IPS DF 6.9 (cell line): ENCODE measurements at regions not wholly inside any gene's neighbourhood (a gene's known extent, or its start where the extent isn't known, plus 50 kb on each side); places are given as distances from the start of the nearest gene placed in this dataset.
"Not testable (repeated sequence)": the region's sequence is repeated elsewhere in the genome, so short reads cannot be mapped to it uniquely, and the experiment has no call there.

ENCODE experiments used
- DNase-seq: peaks from one replicate; pipeline ENCODE4 v3.0.0-alpha.2; 2013; ENCODE audit warnings: low read depth, low spot score
- H3K27ac ChIP-seq: one replicate; pipeline ENCODE4 v1.5.1; 2013; ENCODE audit warnings: low read length, control low read depth
- H3K27me3 ChIP-seq: 2 replicates; pipeline ENCODE4 v1.6.1; 2013; ENCODE audit warnings: mild to moderate bottlenecking, low read length; ENCODE audit not compliant: control insufficient read depth, insufficient read depth
- H3K36me3 ChIP-seq: 2 replicates; pipeline ENCODE4 v1.6.1; 2013; ENCODE audit warnings: low read length; ENCODE audit not compliant: control insufficient read depth, insufficient read depth
- H3K4me1 ChIP-seq: 2 replicates; pipeline ENCODE4 v1.6.1; 2013; ENCODE audit warnings: low read length; ENCODE audit not compliant: control insufficient read depth, insufficient read depth
- H3K4me3 ChIP-seq: 2 replicates; pipeline ENCODE4 v1.5.1; 2013; ENCODE audit warnings: mild to moderate bottlenecking, low read length
- H3K9me3 ChIP-seq: 2 replicates; pipeline ENCODE4 v1.6.1; 2013; ENCODE audit warnings: low read length, inconsistent platforms; ENCODE audit not compliant: control insufficient read depth, insufficient read depth
- WGBS: extraction: QIAGEN DNeasy Blood & Tissue Kit; methylation state at CpG from one replicate; pipeline ENCODE4 v1.1.7; 2013; ENCODE audit warnings: mixed read lengths, missing lambda C conversion rate; ENCODE audit not compliant: insufficient read length, insufficient coverage; 5-methylcytosine and 5-hydroxymethylcytosine counted together

DNA sequence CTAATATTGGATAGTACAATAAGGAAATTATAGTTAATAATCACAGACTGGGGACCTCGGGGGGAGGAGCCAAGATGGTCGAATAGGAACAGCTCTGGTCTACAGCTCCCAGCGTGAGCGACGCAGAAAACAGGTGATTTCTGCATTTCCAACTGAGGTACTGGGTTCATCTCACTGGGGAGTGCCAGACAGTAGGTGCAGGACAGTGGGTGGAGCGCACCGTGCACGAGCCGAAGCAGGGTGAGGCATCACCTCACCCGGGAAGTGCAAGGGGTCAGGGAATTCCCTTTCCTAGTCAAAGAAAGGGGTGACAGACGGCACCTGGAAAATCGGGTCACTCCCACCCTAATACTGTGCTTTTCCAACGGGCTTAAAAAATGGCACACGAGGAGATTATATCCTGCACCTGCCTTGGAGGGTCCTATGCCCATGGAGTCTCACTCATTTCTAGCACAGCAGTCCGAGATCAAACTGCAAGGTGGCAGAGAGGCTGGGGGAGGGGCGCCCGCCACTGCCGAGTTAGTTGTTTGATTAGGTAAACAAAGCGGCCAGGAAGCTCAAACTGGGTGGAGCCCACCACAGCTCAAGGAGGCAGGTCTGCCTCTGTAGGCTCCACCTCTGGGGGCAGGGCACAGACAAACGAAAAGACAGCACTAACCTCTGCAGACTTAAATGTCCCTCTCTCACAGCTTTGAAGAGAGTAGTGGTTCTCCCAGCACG is 138.8 kb upstream of the BCL9 start:
- H3K9me3 ChIP-seq, H3K4me1 ChIP-seq, H3K36me3 ChIP-seq, H3K27ac ChIP-seq, DNase-seq, H3K4me3 ChIP-seq, H3K27me3 ChIP-seq: not testable (repeated sequence)
- WGBS, result no CpG with 5 or more reads among the region's 21 CpGs

- WGBS, result no CpG with 5 or more reads among the region's 3 CpGs
- DNase-seq, H3K9me3 ChIP-seq, H3K4me3 ChIP-seq, H3K27ac ChIP-seq, H3K36me3 ChIP-seq, H3K27me3 ChIP-seq, H3K4me1 ChIP-seq: not testable (repeated sequence)
Observed at GRCh38 chr1:147404344-147404743, 137.0 kb upstream of the BCL9 start.

DNA sequence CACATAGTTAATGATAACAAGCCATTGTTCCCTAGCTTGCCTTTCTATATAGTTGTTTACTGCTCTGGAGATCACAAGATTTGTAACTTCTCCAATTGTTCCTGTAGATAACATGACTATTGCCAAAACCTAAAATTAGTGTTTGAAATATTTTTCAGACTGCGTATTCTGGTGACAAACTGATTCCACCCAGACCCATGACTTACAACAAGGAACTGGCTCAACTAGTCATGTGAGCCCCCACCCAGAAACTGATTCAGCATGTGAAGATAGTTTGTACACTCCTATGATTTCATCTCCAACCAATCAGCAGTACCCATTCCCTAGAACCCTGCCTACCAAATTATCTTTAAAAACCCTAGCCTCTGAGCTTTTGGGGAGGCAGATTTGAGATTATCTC is 131.4 kb upstream of the BCL9 start:
- no CpG with 5 or more reads among the region's 1 CpG for WGBS
- Histone ChIP-seq H3K36me3 (no peaks in the 10 kb centered on the region), H3K4me3 (no peak overlapping the region), H3K27ac (no peak overlapping the region), H3K4me1 (no peaks in the 10 kb centered on the region), H3K27me3 (no peaks in the 10 kb centered on the region), H3K9me3 (no peaks in the 10 kb centered on the region)
- DNase-seq, result no peak

DNA sequence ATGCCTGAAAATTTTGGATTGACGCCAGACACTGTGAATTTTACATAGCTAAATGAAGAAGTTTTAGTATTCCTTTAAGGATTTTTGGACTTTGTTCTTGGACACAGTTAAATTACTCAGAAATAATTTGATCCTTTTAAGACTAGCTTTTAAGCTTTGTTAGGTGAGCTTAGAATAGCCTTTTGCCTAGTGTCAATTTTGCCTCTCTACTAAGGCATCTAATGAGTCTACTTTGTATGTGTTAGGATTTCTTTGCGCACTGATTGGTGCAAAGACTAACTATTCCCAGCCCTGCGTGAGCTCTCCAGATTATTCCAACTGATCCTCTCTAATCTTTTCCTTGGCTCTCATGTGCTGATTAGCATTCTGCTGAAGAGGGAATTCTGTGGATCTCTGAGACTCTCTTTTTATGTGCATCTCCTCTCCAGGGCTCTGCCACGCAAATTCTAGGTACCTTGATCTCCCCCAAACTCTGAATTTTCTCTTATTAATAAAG is 128.1 kb upstream of the BCL9 start:
- WGBS, result no CpG with 5 or more reads among the region's 4 CpGs
- no peaks in the 10 kb centered on the region for H3K36me3 ChIP-seq
- H3K27ac ChIP-seq, result no peak overlapping the region
- H3K4me3 ChIP-seq, result no peak overlapping the region
- DNase-seq, result no peak
- H3K9me3 ChIP-seq, result no peaks in the 10 kb centered on the region
- no peaks in the 10 kb centered on the region for H3K4me1 ChIP-seq
- H3K27me3 ChIP-seq, result no peaks in the 10 kb centered on the region

- no peaks in the 10 kb centered on the region for H3K9me3 ChIP-seq
- no peaks in the 10 kb centered on the region for H3K36me3 ChIP-seq
- no peaks in the 10 kb centered on the region for H3K4me1 ChIP-seq
- no CpG with 5 or more reads among the region's 3 CpGs for WGBS
- no peaks in the 10 kb centered on the region for H3K27me3 ChIP-seq
- H3K4me3 ChIP-seq, result no peak overlapping the region
- DNase-seq, result no peak
- H3K27ac ChIP-seq, result no peak overlapping the region
Observed at GRCh38 chr1:147414505-147415163, 126.7 kb upstream of the BCL9 start.

- Histone ChIP-seq H3K9me3 (no peaks in the 10 kb centered on the region), H3K4me3 (no peak overlapping the region), H3K36me3 (no peaks in the 10 kb centered on the region), H3K27me3 (no peaks in the 10 kb centered on the region), H3K27ac (no peak overlapping the region), H3K4me1 (no peaks in the 10 kb centered on the region)
- DNase-seq, result no peak
- WGBS, result no CpG with 5 or more reads among the region's 5 CpGs
Observed at GRCh38 chr1:147417024-147417423, 124.3 kb upstream of the BCL9 start.

DNA sequence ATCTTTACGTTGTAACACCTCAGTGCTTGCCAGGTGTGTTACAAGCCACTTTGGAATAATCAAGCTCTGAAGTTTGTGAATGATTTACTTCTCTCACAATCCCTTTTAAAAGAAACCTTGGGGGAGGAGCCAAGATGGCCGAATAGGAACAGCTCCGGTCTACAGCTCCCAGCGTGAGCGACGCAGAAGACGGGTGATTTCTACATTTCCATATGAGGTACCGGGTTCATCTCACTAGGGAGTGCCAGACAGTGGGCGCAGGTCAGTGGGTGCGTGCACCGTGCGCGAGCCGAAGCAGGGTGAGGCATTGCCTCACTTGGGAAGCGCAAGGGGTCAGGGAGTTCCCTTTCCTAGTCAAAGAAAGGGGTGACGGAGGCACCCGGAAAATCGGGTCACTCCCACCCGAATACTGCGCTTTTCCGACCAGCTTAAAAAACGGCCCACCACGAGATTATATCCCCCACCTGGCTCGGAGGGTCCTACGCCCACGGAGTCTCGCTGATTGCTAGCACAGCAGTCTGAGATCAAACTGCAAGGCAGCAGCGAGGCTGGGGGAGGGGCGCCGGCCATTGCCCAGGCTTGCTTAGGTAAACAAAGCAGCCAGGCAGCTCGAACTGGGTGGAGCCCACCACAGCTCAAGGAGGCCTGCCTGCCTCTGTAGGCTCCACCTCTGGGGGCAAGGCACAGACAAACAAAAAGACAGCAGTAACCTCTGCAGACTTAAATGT is 118.0 kb upstream of the BCL9 start:
- DNase-seq, H3K4me1 ChIP-seq, H3K9me3 ChIP-seq, H3K27ac ChIP-seq, H3K27me3 ChIP-seq, H3K36me3 ChIP-seq, H3K4me3 ChIP-seq: not testable (repeated sequence)
- WGBS, result no CpG with 5 or more reads among the region's 31 CpGs

GRCh38 chr1:147434921-147435320 is 106.4 kb upstream of the BCL9 start:
- Histone ChIP-seq H3K27ac (no peak overlapping the region), H3K4me1 (no peaks in the 10 kb centered on the region), H3K36me3 (no peaks in the 10 kb centered on the region), H3K27me3 (no peaks in the 10 kb centered on the region), H3K9me3 (no peaks in the 10 kb centered on the region), H3K4me3 (no peak overlapping the region)
- DNase-seq, result no peak
- no CpG with 5 or more reads among the region's 1 CpG for WGBS

DNA sequence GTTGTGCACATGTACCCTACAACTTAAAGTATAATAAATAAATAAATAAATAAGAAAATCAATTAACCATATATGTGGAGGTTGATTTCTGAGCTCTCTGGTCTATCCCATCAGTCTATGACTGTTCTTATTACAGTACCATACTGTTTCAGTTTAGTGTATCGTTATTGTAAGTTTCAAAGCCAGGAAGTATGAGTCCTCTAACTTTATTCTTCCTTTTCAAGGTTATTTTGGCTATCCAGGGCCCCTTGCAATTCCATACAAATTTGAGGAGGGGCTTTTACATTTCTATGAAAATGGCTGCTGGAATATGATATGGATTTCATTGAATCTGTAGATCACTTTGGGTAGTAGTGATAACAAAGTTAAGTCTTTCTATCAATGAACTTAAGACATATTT is 96.9 kb upstream of the BCL9 start:
- Histone ChIP-seq H3K27ac (no peak overlapping the region), H3K4me3 (no peak overlapping the region), H3K27me3 (no peaks in the 10 kb centered on the region), H3K36me3 (no peaks in the 10 kb centered on the region), H3K4me1 (no peaks in the 10 kb centered on the region), H3K9me3 (no peaks in the 10 kb centered on the region)
- DNase-seq, result no peak
- no CpG with 5 or more reads among the region's 1 CpG for WGBS

GRCh38 chr1:147451628-147452027 is 89.7 kb upstream of the BCL9 start:
- H3K9me3 ChIP-seq, result no peaks in the 10 kb centered on the region
- H3K4me3 ChIP-seq, result no peak overlapping the region
- H3K36me3 ChIP-seq, result no peaks in the 10 kb centered on the region
- no peaks in the 10 kb centered on the region for H3K4me1 ChIP-seq
- no peak for DNase-seq
- H3K27me3 ChIP-seq, result no peaks in the 10 kb centered on the region
- H3K27ac ChIP-seq, result no peak overlapping the region
- no CpG with 5 or more reads among the region's 1 CpG for WGBS
